ENCODE measurements at regions not wholly inside any gene's neighbourhood (a gene's known extent, or its start where the extent isn't known, plus 50 kb on each side); places are given as distances from the start of the nearest gene placed in this dataset.
"Not testable (repeated sequence)": the region's sequence is repeated elsewhere in the genome, so short reads cannot be mapped to it uniquely, and the experiment has no call there.

DNA sequence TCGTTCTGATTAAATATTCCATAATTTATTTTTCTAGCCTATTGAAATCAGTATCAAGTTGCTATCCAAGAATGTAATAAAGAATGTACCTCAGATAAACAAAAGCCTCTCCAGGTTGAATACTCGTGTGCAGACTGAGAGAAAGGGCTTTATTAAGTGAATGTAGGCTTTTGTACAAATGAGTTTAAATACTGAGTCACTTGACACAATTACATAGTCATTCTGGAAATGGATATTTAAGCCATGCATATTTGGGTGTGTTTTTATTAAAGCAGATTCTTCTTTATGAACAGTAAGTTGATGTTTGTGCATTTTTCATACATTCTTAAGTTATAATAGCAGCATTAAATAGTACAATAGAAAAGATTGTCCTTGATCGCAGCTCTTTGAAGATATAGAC, 139.8 kb upstream of the GK2 start:
- WGBS, 2 donors, result 76 to 84% methylated on average over 3 of the region's 3 CpGs
- TF ChIP-seq POLR2A (IDR thresholded peaks at IDR 0.05), result no peak
- TF ChIP-seq CTCF (IDR thresholded peaks at IDR 0.05), result no peak
- H3K4me3 ChIP-seq (ENCODE audit: low read depth, poor library complexity, severe bottlenecking), result no peak overlapping the region
- intact Hi-C loops (cut with DNase I; ENCODE audit: low total_unique reads), result no loop called here
- DNase-seq (ENCODE audit: low spot score in 2 of 2), result no peak

DNA sequence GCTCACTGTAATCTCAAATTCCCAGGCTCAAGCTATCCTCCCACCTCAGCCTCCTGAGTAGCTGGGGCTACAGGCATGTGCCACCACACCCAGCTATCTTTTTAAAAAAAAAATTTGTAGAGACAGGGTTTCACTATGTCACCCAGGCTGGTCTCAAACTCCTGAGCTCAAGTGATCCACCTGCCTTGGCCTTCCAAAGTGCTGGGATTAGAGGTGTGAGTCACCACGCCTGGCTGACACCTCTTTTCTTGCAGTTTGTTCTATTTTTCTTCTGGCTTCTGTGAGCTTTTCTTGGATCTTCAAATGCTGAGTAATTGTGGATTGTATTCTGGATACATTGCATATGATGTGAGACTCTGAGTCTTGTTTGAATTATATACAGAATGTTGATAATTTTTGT, 137.3 kb upstream of the GK2 start:
- WGBS, 2 donors, result 66 to 68% methylated on average over 1 of the region's 1 CpG
- H3K4me3 ChIP-seq (ENCODE audit: low read depth, poor library complexity, severe bottlenecking); DNase-seq (ENCODE audit: low spot score in 2 of 2); intact Hi-C loops (cut with DNase I; ENCODE audit: low total_unique reads): not testable (repeated sequence)

DNA sequence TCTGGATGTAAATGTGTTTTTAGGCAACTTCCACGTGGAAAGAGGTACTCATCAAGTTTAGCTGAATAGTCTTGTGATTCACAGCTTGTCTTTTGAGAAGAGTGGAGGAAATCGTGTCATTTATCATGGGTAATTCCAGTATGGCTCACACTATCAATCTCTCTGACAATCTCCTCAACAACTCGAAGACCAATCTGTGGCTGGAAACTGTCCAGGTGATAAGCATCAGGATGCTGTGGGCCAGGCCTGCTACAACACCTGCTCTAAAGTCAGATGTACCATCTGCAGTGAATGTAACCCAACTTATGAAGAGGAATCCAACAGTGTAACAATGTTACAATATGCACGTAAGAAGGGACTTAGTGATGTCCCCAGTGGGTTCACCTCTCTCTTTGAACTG, 132.1 kb upstream of the GK2 start:
- no peak overlapping the region for H3K4me3 ChIP-seq (ENCODE audit: low read depth, poor library complexity, severe bottlenecking)
- WGBS, 2 donors, result 42 to 48% methylated on average over 4 of the region's 4 CpGs
- intact Hi-C loops (cut with DNase I; ENCODE audit: low total_unique reads), result no loop called here
- DNase-seq (ENCODE audit: low spot score in 2 of 2), result no peak
- no peak for TF ChIP-seq POLR2A (IDR thresholded peaks at IDR 0.05)
- no peak for TF ChIP-seq CTCF (IDR thresholded peaks at IDR 0.05)

GRCh38 chr4:79535516-79535915, 127.5 kb upstream of the GK2 start:
- intact Hi-C loops (cut with DNase I; ENCODE audit: low total_unique reads), result no loop called here
- no peak for DNase-seq (ENCODE audit: low spot score in 2 of 2)
- WGBS, 2 donors, result 83 to 98% methylated on average over 1 of the region's 1 CpG

DNA sequence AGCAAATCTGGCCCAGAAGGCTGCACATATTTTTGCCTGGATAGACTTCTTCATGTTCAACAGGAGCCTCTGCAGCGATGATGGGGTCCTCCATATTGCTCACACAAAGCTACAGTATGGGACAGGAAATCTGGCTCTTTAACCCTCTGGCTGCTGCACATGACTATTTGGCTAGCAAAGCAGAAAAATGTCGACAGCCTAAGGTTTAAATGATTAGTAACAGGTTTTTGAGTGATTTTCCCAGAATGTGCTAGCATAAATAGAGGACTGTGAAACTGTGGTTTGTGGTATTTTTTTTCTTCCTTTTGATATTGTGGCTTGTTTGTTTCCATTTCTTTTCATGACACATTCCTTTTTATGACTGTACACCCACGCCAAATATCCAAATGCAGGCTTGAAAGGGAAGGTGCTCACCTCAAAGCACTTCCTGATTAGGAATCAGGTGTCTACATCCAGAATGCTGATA, 120.2 kb upstream of the GK2 start:
- H3K4me3 ChIP-seq (ENCODE audit: low read depth, poor library complexity, severe bottlenecking), result no peak overlapping the region
- 53 to 55% methylated on average over 3 of the region's 3 CpGs for WGBS, 2 donors
- no peak for DNase-seq (ENCODE audit: low spot score in 2 of 2)
- intact Hi-C loops (cut with DNase I; ENCODE audit: low total_unique reads), result no loop called here
- no peak for TF ChIP-seq CTCF (IDR thresholded peaks at IDR 0.05)
- TF ChIP-seq POLR2A (IDR thresholded peaks at IDR 0.05), result no peak

More at GRCh38 chr4:79535516-79535915, 127.5 kb upstream of the GK2 start:
- no peak overlapping the region for H3K4me3 ChIP-seq (ENCODE audit: low read depth, poor library complexity, severe bottlenecking)
- TF ChIP-seq CTCF (IDR thresholded peaks at IDR 0.05), result no peak
- no peak for TF ChIP-seq POLR2A (IDR thresholded peaks at IDR 0.05)

- 90 to 92% methylated on average over 15 of the region's 15 CpGs for WGBS, 2 donors
- no peak for TF ChIP-seq CTCF (IDR thresholded peaks at IDR 0.05)
- no peak for TF ChIP-seq POLR2A (IDR thresholded peaks at IDR 0.05)
- H3K4me3 ChIP-seq (ENCODE audit: low read depth, poor library complexity, severe bottlenecking), result no peak overlapping the region
- intact Hi-C loops (cut with DNase I; ENCODE audit: low total_unique reads), result no loop called here
- no peak for DNase-seq (ENCODE audit: low spot score in 2 of 2)
Measured at GRCh38 chr4:79526641-79527565, 118.9 kb upstream of the GK2 start.
